ENCODE measurements at regions not wholly inside any gene's neighbourhood (a gene's known extent, or its start where the extent isn't known, plus 50 kb on each side); places are given as distances from the start of the nearest gene placed in this dataset.

DNA sequence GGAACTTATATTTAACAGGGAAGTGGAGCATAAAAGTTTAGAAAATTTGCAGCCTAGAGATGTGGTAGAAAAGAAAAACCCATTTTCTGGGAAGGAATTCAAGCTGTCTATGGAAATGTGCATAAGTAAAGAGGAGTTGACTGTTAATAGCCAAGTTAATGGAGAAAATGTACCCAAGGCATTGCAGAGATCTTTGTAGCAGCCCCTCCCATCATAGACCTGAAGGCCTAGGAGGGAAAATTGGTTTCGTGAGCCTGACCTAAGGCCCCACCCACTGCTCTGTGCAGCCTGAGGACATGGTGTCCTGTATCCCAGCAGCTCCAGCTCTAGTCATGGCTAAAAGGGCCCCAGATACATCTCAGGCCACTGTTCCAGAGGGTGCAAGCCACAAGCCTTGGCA, 772.4 kb upstream of the RIOK2 start:
- Mint-ChIP-seq H3K36me3 (ENCODE audit: low read depth) (no peaks in the 10 kb centered on the region), H3K27me3 (ENCODE audit: low read depth) (no peaks in the 10 kb centered on the region), H3K9me3 (peaks cover 2% of the 10 kb centered on the region), H3K4me3 (no peak overlapping the region), H3K27ac (no peak overlapping the region), H3K4me1 (no peaks in the 10 kb centered on the region)
- TF ChIP-seq, protein P1, sequence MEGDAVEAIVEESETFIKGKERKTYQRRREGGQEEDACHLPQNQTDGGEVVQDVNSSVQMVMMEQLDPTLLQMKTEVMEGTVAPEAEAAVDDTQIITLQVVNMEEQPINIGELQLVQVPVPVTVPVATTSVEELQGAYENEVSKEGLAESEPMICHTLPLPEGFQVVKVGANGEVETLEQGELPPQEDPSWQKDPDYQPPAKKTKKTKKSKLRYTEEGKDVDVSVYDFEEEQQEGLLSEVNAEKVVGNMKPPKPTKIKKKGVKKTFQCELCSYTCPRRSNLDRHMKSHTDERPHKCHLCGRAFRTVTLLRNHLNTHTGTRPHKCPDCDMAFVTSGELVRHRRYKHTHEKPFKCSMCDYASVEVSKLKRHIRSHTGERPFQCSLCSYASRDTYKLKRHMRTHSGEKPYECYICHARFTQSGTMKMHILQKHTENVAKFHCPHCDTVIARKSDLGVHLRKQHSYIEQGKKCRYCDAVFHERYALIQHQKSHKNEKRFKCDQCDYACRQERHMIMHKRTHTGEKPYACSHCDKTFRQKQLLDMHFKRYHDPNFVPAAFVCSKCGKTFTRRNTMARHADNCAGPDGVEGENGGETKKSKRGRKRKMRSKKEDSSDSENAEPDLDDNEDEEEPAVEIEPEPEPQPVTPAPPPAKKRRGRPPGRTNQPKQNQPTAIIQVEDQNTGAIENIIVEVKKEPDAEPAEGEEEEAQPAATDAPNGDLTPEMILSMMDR (IDR thresholded peaks at IDR 0.05; ENCODE audit: unreplicated experiment in 3 of 3), result no peak

DNA sequence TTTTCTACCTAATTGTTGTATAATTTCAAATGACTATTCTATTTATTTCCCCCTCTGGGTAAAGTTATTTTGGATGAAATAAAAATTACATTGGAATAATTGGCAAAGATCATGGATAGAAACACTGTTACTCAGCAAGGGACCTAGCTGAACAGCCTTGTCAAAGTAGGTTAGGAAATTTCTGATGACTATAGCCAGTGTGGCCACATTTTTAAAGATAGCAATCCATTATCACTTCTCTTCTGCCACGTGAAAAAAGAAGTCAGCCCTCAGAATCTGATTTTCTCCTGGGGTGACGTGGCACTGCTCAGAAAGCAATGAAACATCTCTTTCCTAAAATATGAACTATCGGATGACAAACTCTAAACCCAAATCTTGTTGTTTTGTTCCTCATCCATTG, 784.2 kb upstream of the RIOK2 start:
- Mint-ChIP-seq H3K27me3 (ENCODE audit: low read depth) (no peaks in the 10 kb centered on the region), H3K9me3 (no peaks in the 10 kb centered on the region)

GRCh38 chr5:97968346-97968745, 785.3 kb upstream of the RIOK2 start:
- TF ChIP-seq, protein P1 (IDR thresholded peaks at IDR 0.05; ENCODE audit: unreplicated experiment in 3 of 3), result no peak
- H3K4me1 Mint-ChIP-seq, result no peaks in the 10 kb centered on the region
- no peaks in the 10 kb centered on the region for H3K27me3 Mint-ChIP-seq (ENCODE audit: low read depth)
- H3K27ac Mint-ChIP-seq, result no peak overlapping the region
- no peaks in the 10 kb centered on the region for H3K9me3 Mint-ChIP-seq
- no peak overlapping the region for H3K4me3 Mint-ChIP-seq
- no peaks in the 10 kb centered on the region for H3K36me3 Mint-ChIP-seq (ENCODE audit: low read depth)

More for the DNA sequence above, 784.2 kb upstream of the RIOK2 start:
- H3K4me3 Mint-ChIP-seq, result no peak overlapping the region
- TF ChIP-seq, protein P1 (IDR thresholded peaks at IDR 0.05; ENCODE audit: unreplicated experiment in 3 of 3), result no peak
- H3K4me1 Mint-ChIP-seq, result no peaks in the 10 kb centered on the region
- no peak overlapping the region for H3K27ac Mint-ChIP-seq
- H3K36me3 Mint-ChIP-seq (ENCODE audit: low read depth), result no peaks in the 10 kb centered on the region

DNA sequence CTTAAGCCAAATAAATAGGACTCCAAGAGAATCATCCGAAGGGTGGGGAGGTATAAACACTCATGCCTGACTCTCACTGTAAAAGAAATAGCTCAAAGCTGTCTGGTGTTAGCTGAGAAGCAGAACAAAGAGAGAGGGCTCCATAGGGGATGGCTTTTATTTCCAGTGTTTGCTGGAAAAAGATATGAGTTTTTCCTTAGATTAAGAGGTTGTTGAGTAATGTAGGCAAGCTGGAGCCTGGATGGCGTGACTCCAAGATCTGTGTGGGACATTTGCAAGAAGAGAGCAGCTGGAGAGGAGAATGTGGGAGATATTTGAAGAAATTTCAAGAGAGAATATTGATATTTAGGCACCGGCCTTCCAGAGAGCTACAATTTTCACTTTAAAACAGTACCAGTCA, 793.7 kb upstream of the RGMB start:
- no peak overlapping the region for H3K4me3 Mint-ChIP-seq
- H3K36me3 Mint-ChIP-seq (ENCODE audit: low read depth), result no peaks in the 10 kb centered on the region
- H3K9me3 Mint-ChIP-seq, result no peaks in the 10 kb centered on the region
- H3K27me3 Mint-ChIP-seq (ENCODE audit: low read depth), result no peaks in the 10 kb centered on the region
- TF ChIP-seq, protein P1 (IDR thresholded peaks at IDR 0.05; ENCODE audit: unreplicated experiment in 3 of 3), result no peak
- H3K27ac Mint-ChIP-seq, result peak overlapping the region in 2 of 3 experiments; percentile 1 to 39
- peaks cover 5% of the 10 kb centered on the region for H3K4me1 Mint-ChIP-seq

DNA sequence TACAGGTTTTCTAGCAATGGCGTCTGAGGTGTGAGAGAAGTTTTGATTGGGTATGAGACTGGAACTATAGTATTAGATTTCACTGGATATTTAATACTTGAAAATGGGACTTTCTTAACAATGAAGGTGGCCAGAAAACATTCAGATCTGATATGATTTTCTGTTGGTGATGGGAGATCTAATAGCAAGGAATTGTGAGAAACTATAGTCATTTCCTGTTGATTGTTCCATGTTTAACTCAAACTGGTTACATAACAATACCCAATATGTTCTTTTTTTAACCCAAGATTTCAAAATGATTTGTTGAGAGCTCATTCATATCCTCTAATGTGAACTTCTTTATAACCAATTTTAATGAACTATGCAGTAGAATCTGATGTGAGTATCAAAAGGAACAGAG, 793.2 kb upstream of the RGMB start:
- TF ChIP-seq, protein P1 (IDR thresholded peaks at IDR 0.05; ENCODE audit: unreplicated experiment in 3 of 3), result no peak
- Mint-ChIP-seq H3K36me3 (ENCODE audit: low read depth) (no peaks in the 10 kb centered on the region), H3K4me3 (no peak overlapping the region), H3K4me1 (peaks cover 5% of the 10 kb centered on the region), H3K27me3 (ENCODE audit: low read depth) (no peaks in the 10 kb centered on the region), H3K27ac (no peak overlapping the region), H3K9me3 (no peaks in the 10 kb centered on the region)

DNA sequence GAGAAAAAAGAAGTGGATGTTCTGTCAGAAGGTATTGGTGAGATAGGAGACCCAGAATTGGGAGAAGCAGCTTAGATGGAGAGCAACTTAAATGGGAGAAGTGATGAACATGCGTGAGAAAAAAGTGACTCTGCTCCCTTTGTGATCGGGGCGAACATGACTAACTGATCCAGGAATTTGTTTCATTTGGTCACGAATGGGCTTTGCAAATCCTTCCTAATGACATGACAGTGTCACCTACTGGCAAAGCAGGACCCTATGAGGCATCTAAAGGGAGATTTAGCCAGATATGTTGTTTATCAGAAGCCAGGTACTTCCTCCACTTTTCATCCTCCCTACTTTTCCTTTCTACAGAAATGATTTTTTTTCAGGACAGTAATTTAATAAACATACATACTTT, 787.4 kb upstream of the RGMB start:
- Mint-ChIP-seq H3K27ac (no peak overlapping the region), H3K4me3 (no peak overlapping the region), H3K9me3 (peaks cover 5% of the 10 kb centered on the region), H3K4me1 (no peaks in the 10 kb centered on the region), H3K27me3 (ENCODE audit: low read depth) (no peaks in the 10 kb centered on the region), H3K36me3 (ENCODE audit: low read depth) (no peaks in the 10 kb centered on the region)
- TF ChIP-seq, protein P1 (IDR thresholded peaks at IDR 0.05; ENCODE audit: unreplicated experiment in 3 of 3), result no peak
